SU-DHL-6 (cell line): ENCODE measurements at regions not wholly inside any gene's neighbourhood (a gene's known extent, or its start where the extent isn't known, plus 50 kb on each side); places are given as distances from the start of the nearest gene placed in this dataset.

Experiments used
- CTCF ChIP-seq: fragments of 200-600 bp; sonication (generic); IDR thresholded peaks from one replicate; pipeline ENCODE4 v1.5.1; 2017; ENCODE audit warnings: antibody characterized with exemption, mild to moderate bottlenecking, low read length, moderate library complexity; ENCODE audit not compliant: insufficient read depth, poor library complexity, severe bottlenecking
- EZH2phosphoT487 ChIP-seq: fragments of 200-600 bp; sonication (generic), shearing (Covaris generic); conservative IDR thresholded peaks from 2 replicates; pipeline ENCODE4 v1.6.1; 2018; ENCODE audit warnings: mild to moderate bottlenecking, antibody characterized with exemption, low read length, moderate library complexity, mixed read lengths

- TF ChIP-seq CTCF, result no peak
- no peak for TF ChIP-seq EZH2phosphoT487
These were observed 128.1 kb upstream of the E2F8 start for GRCh38 chr11:19368726-19369375.
